GM19035 (cell line): ENCODE measurements at regions not wholly inside any gene's neighbourhood (a gene's known extent, or its start where the extent isn't known, plus 50 kb on each side); places are given as distances from the start of the nearest gene placed in this dataset.

Experiments
- ATAC-seq: cut with Tn5 transposase; IDR thresholded peaks from one replicate; pipeline ENCODE4 v1.9.1; 2021; ENCODE audit not compliant: unreplicated experiment

- no peak for ATAC-seq
Measured at GRCh38 chr14:41409806-41410205, 196.9 kb upstream of the LRFN5 start.

GRCh38 chr14:41404126-41404525 is 202.6 kb upstream of the LRFN5 start:
- ATAC-seq = no peak

- ATAC-seq = no peak
Measured at GRCh38 chr14:41403360-41403759, 203.3 kb upstream of the LRFN5 start.

GRCh38 chr14:41397926-41398325 is 208.8 kb upstream of the LRFN5 start:
- ATAC-seq = no peak

- no peak for ATAC-seq
Measured at GRCh38 chr14:41393512-41393911, 213.2 kb upstream of the LRFN5 start.

DNA sequence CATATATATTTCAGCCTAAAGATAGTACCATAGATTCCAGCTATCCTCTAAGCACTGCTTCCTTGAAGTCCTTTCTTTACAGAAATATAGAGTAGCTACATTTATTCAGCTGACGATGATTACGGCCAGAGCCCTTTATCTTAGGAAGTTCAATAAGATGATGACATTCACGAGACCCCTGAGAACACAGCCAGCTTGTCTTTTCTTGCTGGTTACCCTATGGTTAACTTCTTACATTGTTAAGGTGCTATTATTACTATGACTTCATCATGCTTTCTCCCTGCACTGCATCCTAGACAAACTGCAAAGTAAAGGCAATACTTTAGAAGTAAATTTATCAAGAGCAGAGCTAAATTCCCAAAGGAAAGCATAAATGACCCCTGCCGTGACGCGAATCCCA is 214.4 kb upstream of the LRFN5 start:
- ATAC-seq = no peak

DNA sequence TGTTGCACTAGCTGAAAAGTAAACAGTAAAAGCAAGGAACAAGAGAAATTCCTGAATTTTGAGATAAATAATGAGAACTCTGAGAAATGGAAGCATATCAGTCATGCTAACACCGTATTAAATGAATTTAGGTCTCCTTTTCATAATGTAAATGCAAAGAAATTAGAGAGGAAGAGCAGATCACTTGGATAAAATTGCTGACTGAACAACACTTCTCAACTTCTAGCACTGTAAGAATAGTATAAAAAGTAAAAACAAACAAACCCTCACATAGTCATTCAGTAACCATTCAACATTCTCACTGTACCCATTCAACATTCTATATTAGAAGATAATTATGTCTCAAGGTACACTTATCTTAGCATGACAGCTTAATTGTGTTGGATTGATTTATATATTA is 217.3 kb upstream of the LRFN5 start:
- no peak for ATAC-seq

DNA sequence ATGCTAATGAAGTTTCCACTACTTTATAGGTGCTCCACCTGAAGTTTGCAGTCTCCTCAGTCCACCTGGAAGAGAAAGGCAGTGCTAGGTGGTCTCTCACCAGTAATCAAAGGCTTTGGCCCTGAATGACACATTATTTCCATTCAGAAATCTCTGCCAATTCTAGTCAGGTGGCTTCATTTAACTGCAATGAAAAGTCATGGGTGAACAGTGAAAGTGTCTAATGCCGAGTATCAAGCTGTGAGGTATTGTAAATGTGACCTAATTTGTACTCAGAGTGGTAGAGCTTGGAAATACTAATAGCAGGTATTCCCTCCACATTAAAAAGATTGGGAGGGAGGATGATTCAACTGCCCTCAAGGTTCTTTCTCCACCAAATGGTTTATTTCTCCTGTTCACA is 220.9 kb upstream of the LRFN5 start:
- no peak for ATAC-seq

DNA sequence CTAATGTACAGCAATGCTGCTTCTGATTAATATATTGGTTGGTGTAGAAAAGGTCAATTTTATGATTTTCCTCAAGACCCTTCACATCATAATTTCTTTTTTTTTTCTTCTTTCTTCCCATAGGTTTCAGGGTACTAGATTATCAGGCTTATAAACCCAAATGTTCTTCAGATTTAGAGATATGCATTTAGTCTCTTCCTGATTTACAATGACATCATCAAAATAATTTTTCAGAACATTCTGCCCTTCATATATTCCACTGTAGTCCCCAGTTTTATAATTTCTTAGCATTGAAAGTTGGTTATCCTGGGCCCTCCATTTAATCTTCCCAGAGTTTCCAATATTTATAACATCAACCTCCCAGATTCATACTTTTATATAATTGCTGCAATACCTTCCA is 226.7 kb upstream of the LRFN5 start:
- no peak for ATAC-seq

DNA sequence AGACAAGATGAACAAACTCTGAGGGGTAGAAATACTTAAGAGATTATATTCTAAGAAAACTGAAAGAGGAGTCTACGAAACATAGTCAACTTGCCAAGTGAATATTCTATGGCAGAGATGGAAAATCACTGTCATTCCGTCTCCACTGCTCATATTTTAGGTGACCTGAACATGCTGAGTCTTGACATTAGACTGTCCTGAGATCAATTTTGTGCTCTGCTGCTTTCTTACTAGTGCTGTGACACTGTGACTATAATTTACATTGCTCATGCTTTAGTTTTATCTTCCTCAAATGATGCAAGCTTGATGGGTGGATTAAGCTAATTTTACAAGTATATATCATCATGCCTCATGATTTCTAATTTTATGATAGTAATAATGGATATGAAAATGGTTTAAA is 228.2 kb upstream of the LRFN5 start:
- ATAC-seq = no peak

DNA sequence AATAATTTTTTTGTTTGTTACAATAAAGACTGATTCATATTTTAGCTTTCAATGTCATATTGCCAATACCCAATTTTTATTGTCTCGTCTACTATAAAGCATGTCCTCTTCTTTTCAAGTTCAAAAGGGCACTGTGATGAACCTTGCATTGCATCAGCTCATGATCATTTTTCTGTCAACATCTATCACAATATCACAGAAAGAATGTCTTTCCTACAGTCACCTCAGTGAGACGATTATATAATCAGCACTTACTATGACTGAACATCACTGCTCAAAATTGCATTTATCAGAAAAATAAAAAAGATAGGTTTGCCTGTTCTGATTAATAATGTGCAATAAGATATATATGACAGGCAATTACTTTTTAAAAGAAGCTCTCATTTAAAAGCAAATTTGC is 228.7 kb upstream of the LRFN5 start:
- ATAC-seq = no peak

GRCh38 chr14:41374092-41374491 is 232.6 kb upstream of the LRFN5 start:
- ATAC-seq = no peak

DNA sequence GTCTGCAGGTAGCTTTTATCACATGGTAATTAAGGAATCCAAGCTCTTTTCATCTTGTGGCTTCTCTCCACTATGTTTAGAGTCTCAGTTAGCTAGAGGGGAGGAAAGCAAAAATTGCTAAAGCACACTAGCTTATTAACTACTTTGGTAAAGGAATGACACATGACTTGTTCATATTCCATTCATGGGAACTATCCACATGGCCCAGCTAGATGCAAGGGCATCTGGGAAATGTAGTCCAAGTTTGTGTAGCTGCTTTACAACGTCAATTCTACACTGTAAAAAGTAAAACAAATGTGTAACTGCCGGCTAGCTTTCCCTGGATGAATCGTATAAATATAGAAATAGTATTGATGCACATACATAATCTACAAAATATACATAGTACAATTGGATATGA is 244.5 kb upstream of the LRFN5 start:
- no peak for ATAC-seq

GRCh38 chr14:41360126-41360525 is 246.6 kb upstream of the LRFN5 start:
- no peak for ATAC-seq

DNA sequence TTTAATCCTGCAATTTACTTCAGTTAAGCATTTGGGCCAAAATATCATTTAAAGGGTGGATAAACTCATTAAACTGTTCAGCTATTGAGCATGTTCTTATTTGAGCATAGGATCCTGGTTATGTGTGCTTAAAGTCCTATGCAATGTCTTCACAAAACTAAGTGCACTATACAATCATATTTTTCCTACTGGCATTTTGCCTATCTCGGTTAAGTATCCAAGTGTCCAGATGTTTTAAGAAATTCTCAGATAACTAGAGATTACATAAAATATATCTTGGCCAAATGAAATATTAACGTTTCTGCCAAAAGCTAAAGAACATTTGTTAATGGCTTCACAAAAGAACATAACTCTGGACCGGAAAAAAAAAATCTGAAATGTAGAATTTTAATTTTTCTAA is 250.8 kb upstream of the LRFN5 start:
- ATAC-seq = no peak

GRCh38 chr14:41350476-41350875 is 256.2 kb upstream of the LRFN5 start:
- no peak for ATAC-seq

- ATAC-seq = no peak
Measured at GRCh38 chr14:41349289-41349910, 257.3 kb upstream of the LRFN5 start.

DNA sequence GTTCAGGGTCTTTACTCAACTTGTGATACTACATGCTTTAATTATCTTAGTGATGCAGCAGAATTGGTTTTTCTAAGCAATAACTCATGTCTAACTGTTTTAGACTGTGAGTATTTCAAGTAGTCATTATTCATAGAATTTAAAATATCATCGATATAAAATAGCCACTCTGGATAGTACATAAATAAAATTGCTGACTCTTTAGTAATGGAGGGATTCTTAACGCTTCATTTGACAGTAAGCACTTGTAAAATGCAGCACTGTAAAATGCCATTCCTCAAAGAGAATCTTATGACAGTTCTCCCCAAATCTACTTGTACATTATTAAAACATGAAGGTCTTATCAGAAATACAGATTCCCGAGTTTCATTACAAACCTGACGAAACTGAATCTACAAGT is 262.8 kb upstream of the LRFN5 start:
- ATAC-seq = no peak

DNA sequence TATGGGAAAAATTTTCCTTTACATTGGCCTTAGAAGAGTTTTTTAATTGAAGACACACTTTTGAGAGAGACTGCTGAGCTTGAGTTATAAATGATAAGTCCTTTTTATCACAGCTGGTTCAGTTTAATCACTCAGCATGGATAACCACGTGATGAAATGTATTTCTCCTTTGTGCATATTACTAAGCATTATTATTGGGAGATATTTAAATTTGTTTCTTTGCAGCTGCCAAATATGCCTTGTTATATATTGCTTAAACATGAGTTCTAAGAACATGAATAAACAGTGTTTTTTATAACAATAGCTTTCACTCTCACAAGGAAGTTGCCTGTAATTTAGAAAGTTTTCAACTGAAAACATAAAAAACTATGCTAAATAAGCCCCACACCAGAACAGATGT is 293.5 kb upstream of the LRFN5 start:
- no peak for ATAC-seq

- ATAC-seq = no peak
Measured at GRCh38 chr14:41303506-41303905, 303.2 kb upstream of the LRFN5 start.

- ATAC-seq = no peak
Measured at GRCh38 chr14:41302776-41303175, 303.9 kb upstream of the LRFN5 start.

GRCh38 chr14:41299924-41300323 is 306.8 kb upstream of the LRFN5 start:
- ATAC-seq = no peak

DNA sequence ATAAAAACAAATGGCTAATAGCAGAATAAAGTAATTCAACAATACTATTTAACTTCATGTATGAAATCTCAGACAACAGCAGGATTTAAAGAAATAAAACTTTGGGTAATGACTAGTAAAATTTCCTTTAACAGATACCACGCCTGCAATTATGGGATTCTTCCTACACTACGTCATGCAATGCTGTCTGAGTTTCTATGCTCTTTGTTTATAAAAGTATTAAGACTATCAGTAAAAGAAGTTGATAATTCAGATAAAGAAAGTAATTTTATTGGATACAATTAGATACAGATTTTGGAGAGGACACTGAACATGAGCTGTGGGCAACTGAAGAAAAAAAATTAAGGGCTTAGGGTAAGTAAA is 308.4 kb upstream of the LRFN5 start:
- no peak for ATAC-seq
